Retinal pigment epithelial cell (primary cell): ENCODE measurements at regions not wholly inside any gene's neighbourhood (a gene's known extent, or its start where the extent isn't known, plus 50 kb on each side); places are given as distances from the start of the nearest gene placed in this dataset.

Experiments
- DNase-seq: peaks from one replicate; pipeline ENCODE4 v3.0.0-alpha.2; 2010; ENCODE audit warnings: low read depth
- H3K4me3 ChIP-seq: 2 replicates; pipeline ENCODE4 v1.5.1; 2011; ENCODE audit warnings: mild to moderate bottlenecking, low read length, control low read depth, moderate library complexity
- CTCF ChIP-seq: conservative IDR thresholded peaks from 2 replicates; pipeline ENCODE4 v1.5.1; 2011; ENCODE audit warnings: low read depth, low read length, control low read depth, inconsistent platforms

GRCh38 chrX:82591421-82591820 lies 916.7 kb upstream of the POU3F4 start:
- no peak for DNase-seq
- TF ChIP-seq CTCF = no peak
- H3K4me3 ChIP-seq = no peak overlapping the region

- TF ChIP-seq CTCF = no peak
- H3K4me3 ChIP-seq = no peak overlapping the region
Measured at GRCh38 chrX:82626978-82627377, 881.1 kb upstream of the POU3F4 start.

GRCh38 chrX:82627568-82627967 lies 880.5 kb upstream of the POU3F4 start:
- no peak for DNase-seq
- no peak for TF ChIP-seq CTCF

More at GRCh38 chrX:82626978-82627377, 881.1 kb upstream of the POU3F4 start:
- no peak for DNase-seq

GRCh38 chrX:82648062-82648461 lies 860.0 kb upstream of the POU3F4 start:
- no peak overlapping the region for H3K4me3 ChIP-seq
- TF ChIP-seq CTCF = no peak
- DNase-seq = no peak

More at GRCh38 chrX:82627568-82627967, 880.5 kb upstream of the POU3F4 start:
- H3K4me3 ChIP-seq = no peak overlapping the region

- H3K4me3 ChIP-seq = no peak overlapping the region
- DNase-seq = no peak
- TF ChIP-seq CTCF = no peak
Measured at GRCh38 chrX:82649645-82650044, 858.4 kb upstream of the POU3F4 start.

- no peak for DNase-seq
- no peak for TF ChIP-seq CTCF
- H3K4me3 ChIP-seq = no peak overlapping the region
Measured at GRCh38 chrX:82658492-82658891, 849.6 kb upstream of the POU3F4 start.

- H3K4me3 ChIP-seq = no peak overlapping the region
- no peak for DNase-seq
- TF ChIP-seq CTCF = no peak
Measured at GRCh38 chrX:82666355-82666754, 841.7 kb upstream of the POU3F4 start.
